ENCODE measurements at regions not wholly inside any gene's neighbourhood (a gene's known extent, or its start where the extent isn't known, plus 50 kb on each side); places are given as distances from the start of the nearest gene placed in this dataset.

GRCh38 chr14:61603736-61604135, 91.6 kb upstream of the HIF1A start:
- no peak for TF ChIP-seq POLR2A (IDR thresholded peaks at IDR 0.05; ENCODE audit: low read depth, low read length)
- TF ChIP-seq TAF1 (IDR thresholded peaks at IDR 0.05; ENCODE audit: low read depth, low read length): no peak
- no peak for TF ChIP-seq POLR2AphosphoS5 (IDR thresholded peaks at IDR 0.05; ENCODE audit: low read depth, low read length)
- no peak for TF ChIP-seq POU2F2 (IDR thresholded peaks at IDR 0.05; ENCODE audit: low read depth, low read length)
